H9 (cell line): ENCODE measurements at regions not wholly inside any gene's neighbourhood (a gene's known extent, or its start where the extent isn't known, plus 50 kb on each side); places are given as distances from the start of the nearest gene placed in this dataset.

ENCODE experiments used
- DNase-seq: peaks from one replicate; pipeline ENCODE4 v3.0.0-alpha.2; 2017
- H2AFZ ChIP-seq: one replicate; pipeline ENCODE4 v1.6.1; 2013; ENCODE audit warnings: mild to moderate bottlenecking, low read length, control low read depth, moderate library complexity
- H2AK5ac ChIP-seq: 2 replicates; pipeline ENCODE4 v1.6.1; 2013; ENCODE audit warnings: low read length, control low read depth, mixed read lengths; ENCODE audit not compliant: insufficient read length
- H2BK120ac ChIP-seq: one replicate; pipeline ENCODE4 v1.6.1; 2013; ENCODE audit warnings: low read depth, mild to moderate bottlenecking, low read length, control low read depth, inconsistent platforms; ENCODE audit not compliant: poor library complexity, severe bottlenecking
- H2BK12ac ChIP-seq: 2 replicates; pipeline ENCODE4 v1.6.1; 2013; ENCODE audit warnings: low read length, control low read depth, mixed read lengths, low read depth; ENCODE audit not compliant: insufficient read length
- H2BK15ac ChIP-seq: 2 replicates; pipeline ENCODE4 v1.6.1; 2013; ENCODE audit warnings: low read depth, low read length, control low read depth
- H2BK20ac ChIP-seq: one replicate; pipeline ENCODE4 v1.6.1; 2013; ENCODE audit warnings: low read depth, mild to moderate bottlenecking, low read length, control low read depth, inconsistent platforms; ENCODE audit not compliant: poor library complexity, severe bottlenecking
- H2BK5ac ChIP-seq: 2 replicates; pipeline ENCODE4 v1.6.1; 2013; ENCODE audit warnings: low read length, control low read depth, mixed read lengths; ENCODE audit not compliant: insufficient read length
- H3K14ac ChIP-seq: 2 replicates; pipeline ENCODE4 v1.6.1; 2013; ENCODE audit warnings: low read length, control low read depth; ENCODE audit not compliant: insufficient read depth
- H3K18ac ChIP-seq: 2 replicates; pipeline ENCODE4 v1.6.1; 2013; ENCODE audit warnings: low read depth, mild to moderate bottlenecking, mixed read lengths, low read length, control low read depth; ENCODE audit not compliant: insufficient read length
- H3K23ac ChIP-seq: 2 replicates; pipeline ENCODE4 v1.6.1; 2013; ENCODE audit warnings: low read length, control low read depth, mixed read lengths, low read depth; ENCODE audit not compliant: insufficient read length
- H3K23me2 ChIP-seq: 2 replicates; pipeline ENCODE4 v1.6.1; 2013; ENCODE audit warnings: low read depth, mild to moderate bottlenecking, mixed read lengths, low read length, control low read depth; ENCODE audit not compliant: insufficient read length, poor library complexity, severe bottlenecking
- H3K27ac ChIP-seq: 2 replicates; pipeline ENCODE4 v1.5.1; 2013; ENCODE audit warnings: low read length, control low read depth, mixed read lengths, low read depth; ENCODE audit not compliant: insufficient read length
- H3K27me3 ChIP-seq: 2 replicates; pipeline ENCODE4 v1.6.1; 2013; ENCODE audit warnings: low read length, control low read depth, inconsistent platforms; ENCODE audit not compliant: insufficient read depth
- H3K4ac ChIP-seq: 2 replicates; pipeline ENCODE4 v1.6.1; 2013; ENCODE audit warnings: low read depth, mild to moderate bottlenecking, control low read depth, inconsistent platforms, low read length, moderate library complexity
- H3K4me1 ChIP-seq: 2 replicates; pipeline ENCODE4 v1.6.1; 2013; ENCODE audit warnings: low read length, control low read depth, inconsistent platforms; ENCODE audit not compliant: insufficient read depth
- H3K4me2 ChIP-seq: 2 replicates; pipeline ENCODE4 v1.6.1; 2013; ENCODE audit warnings: low read length, control low read depth, mixed read lengths; ENCODE audit not compliant: insufficient read length, insufficient read depth
- H3K56ac ChIP-seq: 2 replicates; pipeline ENCODE4 v1.6.1; 2013; ENCODE audit warnings: low read depth, mild to moderate bottlenecking, mixed read lengths, low read length, control low read depth; ENCODE audit not compliant: insufficient read length
- H3K79me1 ChIP-seq: 2 replicates; pipeline ENCODE4 v1.6.1; 2013; ENCODE audit warnings: low read depth, mild to moderate bottlenecking, moderate library complexity, low read length, control low read depth, inconsistent platforms; ENCODE audit not compliant: insufficient read depth, poor library complexity, severe bottlenecking
- H3K79me2 ChIP-seq: 2 replicates; pipeline ENCODE4 v1.6.1; 2013; ENCODE audit warnings: low read length, control low read depth, inconsistent platforms; ENCODE audit not compliant: insufficient read depth
- H3K9ac ChIP-seq: 2 replicates; pipeline ENCODE4 v1.6.1; 2013; ENCODE audit warnings: low read length, control low read depth, mixed read lengths; ENCODE audit not compliant: insufficient read length; ENCODE audit errors: extremely low read depth
- H3K9me3 ChIP-seq: one replicate; pipeline ENCODE4 v1.6.1; 2013; ENCODE audit warnings: low read depth, low read length, inconsistent platforms; ENCODE audit not compliant: control insufficient read depth
- H3T11ph ChIP-seq: one replicate; pipeline ENCODE4 v1.6.1; 2013; ENCODE audit warnings: mild to moderate bottlenecking, low read length, control low read depth, inconsistent platforms
- H4K20me1 ChIP-seq: one replicate; pipeline ENCODE4 v1.6.1; 2013; ENCODE audit not compliant: control insufficient read depth, insufficient read length, insufficient read depth
- H4K5ac ChIP-seq: 2 replicates; pipeline ENCODE4 v1.6.1; 2013; ENCODE audit warnings: low read depth, mild to moderate bottlenecking, mixed read lengths, low read length, control low read depth; ENCODE audit not compliant: insufficient read length
- H4K8ac ChIP-seq: replicated peaks from 2 replicates; pipeline ENCODE4 v1.6.1; 2013; ENCODE audit warnings: low read length, control low read depth, mixed read lengths, low read depth; ENCODE audit not compliant: insufficient read length
- H4K91ac ChIP-seq: 2 replicates; pipeline ENCODE4 v1.6.1; 2013; ENCODE audit warnings: low read depth, mild to moderate bottlenecking, moderate library complexity, mixed read lengths, low read length, control low read depth; ENCODE audit not compliant: insufficient read length
- H3K27ac Mint-ChIP-seq, 3 experiments: 2 replicates in 2 of 3; 3 replicates in 1 of 3; pipeline ENCODE4 v1.8.0; 2020 to 2021; ENCODE audit warnings: mixed read lengths in 3 of 3, mild to moderate bottlenecking in 1 of 3, moderate library complexity in 1 of 3
- H3K27me3 Mint-ChIP-seq: 2 replicates; pipeline ENCODE4 v1.8.0; 2021; ENCODE audit warnings: low read depth, mild to moderate bottlenecking, moderate library complexity, mixed read lengths
- H3K36me3 Mint-ChIP-seq, 3 experiments: 2 replicates in 2 of 3; 3 replicates in 1 of 3; pipeline ENCODE4 v1.8.0; 2020 to 2021; ENCODE audit warnings: low read depth in 3 of 3, mixed read lengths in 3 of 3; ENCODE audit not compliant: insufficient read depth in 1 of 3
- H3K4me1 Mint-ChIP-seq, 2 experiments: 2 replicates each; pipeline ENCODE4 v1.8.0; 2020; ENCODE audit warnings: mixed read lengths in 2 of 2
- H3K4me3 Mint-ChIP-seq, 2 experiments: 2 replicates in 1 of 2; 3 replicates in 1 of 2; pipeline ENCODE4 v1.8.0; 2020 to 2021; ENCODE audit warnings: mild to moderate bottlenecking in 2 of 2, mixed read lengths in 2 of 2, moderate library complexity in 1 of 2
- H3K9me3 Mint-ChIP-seq, 2 experiments: 2 replicates in 1 of 2; 3 replicates in 1 of 2; pipeline ENCODE4 v1.8.0; 2020; ENCODE audit warnings: mild to moderate bottlenecking in 2 of 2, mixed read lengths in 2 of 2, moderate library complexity in 1 of 2
- WGBS: extraction: QIAGEN DNeasy Blood & Tissue Kit; methylation state at CpG from one replicate; pipeline ENCODE4 v1.1.7; 2013; ENCODE audit warnings: missing lambda C conversion rate, low lambda C conversion rate, mixed read lengths; ENCODE audit not compliant: insufficient read length; ENCODE audit errors: extremely low coverage; 5-methylcytosine and 5-hydroxymethylcytosine counted together
- TF ChIP-seq, protein P1 (sequence below): fragments of 200-600 bp; sonication (generic); conservative IDR thresholded peaks from 3 replicates; pipeline ENCODE4 v1.8.0; 2021; ENCODE audit warnings: antibody characterized with exemption, mild to moderate bottlenecking

DNA sequence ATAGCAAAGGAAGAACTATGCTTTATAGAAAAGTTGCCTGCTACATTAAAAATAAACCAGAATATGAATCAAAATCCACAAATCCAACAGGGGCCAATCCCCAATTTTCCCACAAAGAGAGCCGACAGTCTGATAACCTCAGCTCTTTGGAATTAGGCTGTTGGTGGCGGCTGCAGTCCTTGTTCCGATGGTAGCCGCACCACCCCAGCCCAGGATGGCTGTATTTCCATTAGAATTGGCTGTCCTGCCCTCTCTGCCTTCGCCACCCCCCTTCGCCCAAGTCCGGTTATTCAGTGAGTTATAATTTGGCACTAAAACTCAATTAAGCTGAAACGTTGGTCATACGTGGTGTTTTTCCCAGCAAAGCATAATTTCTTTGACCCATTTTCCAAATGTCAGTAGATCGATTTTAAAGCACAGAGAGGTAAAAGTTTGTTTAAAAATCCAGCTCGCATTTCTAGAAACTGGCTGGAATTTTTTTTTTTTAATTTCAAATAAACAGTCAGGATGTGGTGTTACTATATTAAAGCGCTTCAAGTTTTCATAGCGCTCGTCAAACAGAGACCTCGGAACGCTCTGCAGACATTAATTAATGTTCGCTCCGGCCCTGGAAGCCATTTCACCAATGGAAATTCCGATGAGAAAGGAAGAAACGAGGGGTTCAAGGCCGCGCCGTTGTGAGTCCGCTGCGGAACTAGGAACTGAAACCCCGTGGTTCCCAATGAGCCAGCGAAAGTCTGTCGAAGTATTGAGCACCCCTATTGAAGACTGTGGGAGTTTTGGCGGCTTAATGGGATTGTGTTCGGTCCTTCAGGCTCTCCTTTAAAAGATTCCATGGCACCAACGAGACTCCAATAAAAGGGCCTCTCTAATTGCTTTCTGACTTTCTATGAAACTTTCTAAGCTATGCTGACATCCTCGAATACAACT is 104.8 kb upstream of the DIO3 start:
- Histone ChIP-seq H2BK5ac (no peak overlapping the region), H2BK20ac (no peak overlapping the region), H3K18ac (no peak overlapping the region), H3K79me1 (no peaks in the 10 kb centered on the region), H3K9me3 (no peaks in the 10 kb centered on the region), H3K79me2 (no peaks in the 10 kb centered on the region), H3K4me1 (no peaks in the 10 kb centered on the region; the same call in 1 of the 2 replicates), H2BK12ac (no peak overlapping the region), H3K4me2 (peak overlapping the region; percentile 56), H3T11ph (no peak overlapping the region), H3K27me3 (peaks cover 41% of the 10 kb centered on the region), H2BK120ac (no peak overlapping the region), H2AK5ac (no peak overlapping the region), H3K9ac (no peak overlapping the region), H2AFZ (no peak overlapping the region), H3K23ac (no peak overlapping the region), H3K27ac (no peak overlapping the region), H3K56ac (no peak overlapping the region), H4K8ac (no peak overlapping the region), H2BK15ac (no peak overlapping the region), H4K20me1 (no peaks in the 10 kb centered on the region), H3K14ac (no peak overlapping the region), H3K4ac (no peak overlapping the region), H4K5ac (no peak overlapping the region), H4K91ac (no peak overlapping the region), H3K23me2 (no peaks in the 10 kb centered on the region)
- no peak overlapping the region for H3K27ac Mint-ChIP-seq
- H3K36me3 Mint-ChIP-seq: no peaks in the 10 kb centered on the region
- WGBS: no CpG with 5 or more reads among the region's 32 CpGs
- DNase-seq: peak; percentile 68
- TF ChIP-seq, protein P1, sequence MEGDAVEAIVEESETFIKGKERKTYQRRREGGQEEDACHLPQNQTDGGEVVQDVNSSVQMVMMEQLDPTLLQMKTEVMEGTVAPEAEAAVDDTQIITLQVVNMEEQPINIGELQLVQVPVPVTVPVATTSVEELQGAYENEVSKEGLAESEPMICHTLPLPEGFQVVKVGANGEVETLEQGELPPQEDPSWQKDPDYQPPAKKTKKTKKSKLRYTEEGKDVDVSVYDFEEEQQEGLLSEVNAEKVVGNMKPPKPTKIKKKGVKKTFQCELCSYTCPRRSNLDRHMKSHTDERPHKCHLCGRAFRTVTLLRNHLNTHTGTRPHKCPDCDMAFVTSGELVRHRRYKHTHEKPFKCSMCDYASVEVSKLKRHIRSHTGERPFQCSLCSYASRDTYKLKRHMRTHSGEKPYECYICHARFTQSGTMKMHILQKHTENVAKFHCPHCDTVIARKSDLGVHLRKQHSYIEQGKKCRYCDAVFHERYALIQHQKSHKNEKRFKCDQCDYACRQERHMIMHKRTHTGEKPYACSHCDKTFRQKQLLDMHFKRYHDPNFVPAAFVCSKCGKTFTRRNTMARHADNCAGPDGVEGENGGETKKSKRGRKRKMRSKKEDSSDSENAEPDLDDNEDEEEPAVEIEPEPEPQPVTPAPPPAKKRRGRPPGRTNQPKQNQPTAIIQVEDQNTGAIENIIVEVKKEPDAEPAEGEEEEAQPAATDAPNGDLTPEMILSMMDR: no peak
- no peaks in the 10 kb centered on the region; a peak in 1 of 5 replicates for H3K9me3 Mint-ChIP-seq
- H3K4me3 Mint-ChIP-seq: peak overlapping the region; percentile 26 to 74; a peak in 4 of 5 replicates
- peaks cover 81% of the 10 kb centered on the region for H3K27me3 Mint-ChIP-seq
- H3K4me1 Mint-ChIP-seq: peaks cover 16 to 21% of the 10 kb centered on the region in 2 experiments
